ENCODE measurements at regions not wholly inside any gene's neighbourhood (a gene's known extent, or its start where the extent isn't known, plus 50 kb on each side); places are given as distances from the start of the nearest gene placed in this dataset.

- in situ Hi-C loops (cut with MboI; ENCODE audit: low sequenced_read_pairs): no loop called here
Measured at GRCh38 chr5:175195698-175196656, 248.0 kb downstream of the DRD1 start.

DNA sequence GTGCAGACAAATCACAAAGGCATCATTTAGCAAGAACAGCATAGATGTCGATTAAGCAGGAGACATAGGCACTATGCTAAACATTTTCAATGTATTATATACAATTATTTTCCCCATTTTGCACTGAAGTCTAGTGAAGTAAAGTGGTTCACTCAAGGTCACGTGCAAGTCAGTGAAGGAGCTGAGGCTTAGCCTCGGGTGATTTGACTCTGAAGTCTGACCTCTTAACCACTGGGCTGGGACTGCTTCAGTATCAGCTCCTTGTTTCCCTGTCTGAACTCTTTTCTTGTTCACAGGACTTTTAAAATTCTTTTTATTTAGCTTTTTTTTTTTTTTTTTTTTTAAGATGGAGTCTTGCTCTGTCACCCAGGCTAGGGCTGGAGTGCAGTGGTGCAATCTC, 262.7 kb downstream of the DRD1 start:
- in situ Hi-C loops (cut with MboI; ENCODE audit: low sequenced_read_pairs): no loop called here

DNA sequence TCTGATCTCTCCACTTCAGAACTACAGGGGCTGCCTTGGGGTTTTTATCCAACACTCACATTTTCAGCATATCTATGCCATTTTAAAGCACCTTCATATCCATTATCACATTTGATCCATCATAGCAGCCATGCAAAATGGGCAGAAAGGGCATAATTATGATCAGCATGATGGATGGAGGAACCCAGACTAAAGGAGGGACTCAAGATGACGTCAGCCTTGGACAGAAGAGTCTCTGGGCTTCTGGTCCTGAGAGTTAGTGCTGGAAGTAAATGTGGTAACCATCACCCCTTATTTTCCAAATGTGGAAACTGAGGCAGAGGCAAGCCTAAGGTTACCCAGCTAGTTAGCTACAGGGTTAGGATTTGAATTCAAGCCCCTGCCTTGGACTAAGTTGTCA, 273.1 kb downstream of the DRD1 start:
- in situ Hi-C loops (cut with MboI; ENCODE audit: low sequenced_read_pairs): no loop called here

DNA sequence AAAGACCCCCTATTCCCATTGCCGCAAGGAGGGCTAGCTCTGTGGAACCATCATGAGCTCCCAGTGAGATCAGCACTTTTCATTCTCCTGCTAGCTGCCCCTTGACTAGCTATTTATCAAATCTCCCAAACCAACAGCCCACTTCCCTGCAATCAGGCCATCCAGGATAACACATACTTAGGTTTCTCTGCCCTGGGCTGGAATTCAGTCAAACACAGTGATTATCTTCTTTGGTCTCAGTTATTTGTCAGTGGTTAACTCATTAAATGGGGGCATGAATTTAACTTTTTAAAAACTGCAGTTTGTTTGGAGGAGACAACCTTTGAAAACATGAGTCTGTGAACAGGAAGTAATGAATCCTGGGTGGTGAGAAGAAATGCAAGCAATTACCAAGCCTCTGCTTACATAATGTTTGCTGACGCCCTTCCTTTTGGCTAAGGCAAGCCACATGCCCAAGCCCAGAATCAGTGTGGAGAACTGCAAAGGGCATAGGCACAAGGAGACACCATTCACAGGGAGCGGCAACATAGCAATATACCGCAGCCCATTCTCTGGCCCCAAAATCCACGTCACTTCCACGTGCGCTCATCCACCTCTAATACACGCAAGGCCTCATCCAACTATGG, 275.0 kb downstream of the DRD1 start:
- in situ Hi-C loops (cut with MboI; ENCODE audit: low sequenced_read_pairs): no loop called here

DNA sequence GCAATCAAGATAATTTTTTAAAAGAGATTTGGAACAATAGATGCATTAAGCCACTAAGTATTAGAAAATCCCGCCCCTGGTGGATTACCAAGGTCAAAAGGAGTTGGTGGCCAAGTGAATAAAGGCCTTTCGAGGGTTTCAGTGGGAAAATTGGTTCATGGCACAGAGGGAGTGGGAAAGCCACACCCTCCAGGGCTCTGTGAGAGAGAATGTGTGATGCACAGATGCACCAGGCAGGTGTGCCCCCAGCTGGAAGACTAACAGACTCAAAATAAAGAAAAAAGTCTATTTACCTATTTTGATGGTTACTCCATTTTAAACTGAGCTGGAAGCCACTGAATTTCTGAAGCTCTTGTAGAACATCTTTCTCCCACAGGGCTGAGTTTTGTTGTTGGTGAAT, 278.0 kb downstream of the DRD1 start:
- in situ Hi-C loops (cut with MboI; ENCODE audit: low sequenced_read_pairs): no loop called here

GRCh38 chr5:175163586-175164275, 280.3 kb downstream of the DRD1 start:
- in situ Hi-C loops (cut with MboI; ENCODE audit: low sequenced_read_pairs): no loop called here

- in situ Hi-C loops (cut with MboI; ENCODE audit: low sequenced_read_pairs): no loop called here
Measured at GRCh38 chr5:175162036-175162435, 281.9 kb downstream of the DRD1 start.

DNA sequence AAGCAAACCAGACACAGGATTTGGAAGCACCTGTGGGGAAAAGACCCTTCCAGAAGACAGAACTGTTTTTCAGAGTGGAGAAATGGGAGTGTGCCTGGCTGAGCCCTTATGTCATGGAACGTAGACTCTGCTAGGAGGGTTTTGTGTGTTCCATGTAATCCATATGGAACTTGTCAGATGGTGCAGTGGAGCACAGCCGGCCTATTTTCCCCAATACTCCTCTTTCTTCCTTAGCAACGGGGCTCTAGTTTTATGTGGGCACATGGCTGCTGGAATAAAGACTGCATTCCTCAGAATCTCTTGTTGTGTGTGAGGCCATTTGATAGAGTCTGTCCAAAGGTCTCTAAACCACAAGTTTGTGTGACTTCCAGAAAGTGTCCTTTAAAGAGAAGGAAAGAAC, 284.0 kb downstream of the DRD1 start:
- in situ Hi-C loops (cut with MboI; ENCODE audit: low sequenced_read_pairs): no loop called here

DNA sequence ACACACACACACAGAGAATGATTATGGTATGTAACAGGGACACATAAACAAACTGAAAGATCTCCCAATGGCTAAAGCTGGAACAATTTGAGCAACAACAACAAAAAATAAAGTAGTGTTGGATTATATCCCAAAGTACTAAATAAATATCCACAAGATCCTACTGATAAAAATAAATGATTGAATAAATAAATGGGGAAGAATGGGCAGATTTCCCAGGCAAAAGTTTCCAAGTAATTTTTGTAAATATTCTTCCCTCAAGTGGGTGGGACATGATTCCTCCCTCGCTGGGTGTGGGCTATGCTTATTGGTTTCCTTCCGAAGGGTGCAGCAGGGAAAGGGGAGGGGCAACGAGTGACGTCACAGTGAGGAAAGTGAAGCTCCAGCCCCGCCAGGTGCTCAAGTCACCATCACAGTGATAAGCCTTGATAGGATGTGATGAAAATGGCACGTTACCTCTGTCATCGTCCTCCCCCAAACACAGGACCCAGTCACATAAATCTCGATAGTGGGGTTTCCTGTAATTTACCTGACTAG, 295.3 kb downstream of the DRD1 start:
- in situ Hi-C loops (cut with MboI; ENCODE audit: low sequenced_read_pairs): no loop called here

DNA sequence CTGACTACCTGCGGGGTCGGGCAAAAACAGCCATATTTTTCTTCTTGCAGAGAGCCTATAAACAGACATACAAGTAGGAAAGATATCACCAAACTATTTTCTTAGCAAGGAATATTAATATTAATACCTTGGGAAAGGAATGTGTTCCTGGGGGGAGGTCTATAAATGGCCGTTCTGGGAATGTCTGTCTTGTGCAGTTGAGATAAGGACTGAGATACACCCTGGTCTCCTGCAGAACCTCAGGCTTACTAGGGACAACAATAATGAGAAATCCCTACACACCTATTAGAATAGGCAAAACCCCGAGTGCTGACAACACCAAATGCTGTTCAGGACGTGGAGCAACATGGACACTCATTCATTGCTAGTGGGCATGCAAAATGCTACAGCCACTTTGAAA, 297.2 kb downstream of the DRD1 start:
- in situ Hi-C loops (cut with MboI; ENCODE audit: low sequenced_read_pairs): no loop called here

- in situ Hi-C loops (cut with MboI; ENCODE audit: low sequenced_read_pairs): no loop called here
Measured at GRCh38 chr5:175141421-175141820, 302.6 kb downstream of the DRD1 start.

DNA sequence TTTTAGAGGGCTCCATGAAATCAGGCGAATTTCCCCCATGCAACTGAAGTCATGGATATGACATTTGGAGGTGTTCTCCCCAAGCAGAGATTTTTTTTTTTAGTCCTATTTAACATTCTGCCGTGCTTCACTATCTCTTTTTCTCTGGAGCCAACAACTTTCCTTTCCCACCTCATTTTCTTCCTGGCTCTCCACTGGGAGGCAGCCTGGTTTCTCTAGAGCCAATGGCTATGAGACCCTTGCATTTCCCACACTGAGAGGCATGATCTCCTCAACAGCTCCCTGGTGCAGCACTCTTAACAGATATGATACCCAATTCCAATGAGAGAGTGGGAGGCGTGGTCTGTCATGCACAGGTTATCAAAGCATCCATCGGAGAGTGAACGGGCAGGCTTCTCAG, 310.8 kb downstream of the DRD1 start:
- in situ Hi-C loops (cut with MboI; ENCODE audit: low sequenced_read_pairs): no loop called here

- in situ Hi-C loops (cut with MboI; ENCODE audit: low sequenced_read_pairs): no loop called here
Measured at GRCh38 chr5:175131432-175131831, 312.6 kb downstream of the DRD1 start.

DNA sequence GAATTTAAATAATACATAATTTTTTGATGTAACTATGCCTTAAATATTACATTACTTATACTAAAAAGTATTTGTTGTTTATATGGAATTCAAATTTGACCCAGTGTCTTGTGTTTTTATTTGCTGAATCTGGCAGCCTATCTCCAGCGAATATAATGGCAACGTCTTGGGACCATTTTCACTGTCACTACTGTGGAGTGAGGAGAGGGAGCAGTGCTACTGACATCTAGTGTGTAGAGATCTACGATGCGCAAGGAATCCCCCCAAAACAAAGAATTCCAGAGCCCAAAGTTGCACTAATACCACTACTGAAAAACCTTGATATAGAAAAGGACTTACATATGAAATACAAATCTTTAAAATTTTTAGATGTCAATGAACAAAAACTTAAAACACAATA, 314.4 kb downstream of the DRD1 start:
- in situ Hi-C loops (cut with MboI; ENCODE audit: low sequenced_read_pairs): no loop called here

- in situ Hi-C loops (cut with MboI; ENCODE audit: low sequenced_read_pairs): no loop called here
Measured at GRCh38 chr5:175129121-175129520, 314.9 kb downstream of the DRD1 start.

DNA sequence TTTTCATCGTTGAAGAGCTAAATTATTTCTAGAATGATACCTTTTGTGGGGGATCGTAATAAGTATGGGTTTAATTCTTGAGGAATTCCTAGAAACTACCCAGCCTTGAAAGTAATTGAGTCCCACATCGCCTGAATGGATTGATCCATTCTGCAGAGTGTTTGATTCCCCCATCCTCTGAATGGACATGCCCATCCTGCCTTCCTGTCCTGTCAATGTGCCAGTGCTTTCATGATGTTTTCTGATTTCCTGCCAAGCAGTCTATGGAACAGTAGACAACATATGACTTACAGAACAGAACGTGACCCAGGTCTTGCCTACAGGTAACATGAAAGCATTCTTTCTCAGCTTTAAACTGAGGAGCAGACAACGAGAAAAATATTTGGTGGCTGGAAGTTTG, 319.2 kb downstream of the DRD1 start:
- in situ Hi-C loops (cut with MboI; ENCODE audit: low sequenced_read_pairs): no loop called here

DNA sequence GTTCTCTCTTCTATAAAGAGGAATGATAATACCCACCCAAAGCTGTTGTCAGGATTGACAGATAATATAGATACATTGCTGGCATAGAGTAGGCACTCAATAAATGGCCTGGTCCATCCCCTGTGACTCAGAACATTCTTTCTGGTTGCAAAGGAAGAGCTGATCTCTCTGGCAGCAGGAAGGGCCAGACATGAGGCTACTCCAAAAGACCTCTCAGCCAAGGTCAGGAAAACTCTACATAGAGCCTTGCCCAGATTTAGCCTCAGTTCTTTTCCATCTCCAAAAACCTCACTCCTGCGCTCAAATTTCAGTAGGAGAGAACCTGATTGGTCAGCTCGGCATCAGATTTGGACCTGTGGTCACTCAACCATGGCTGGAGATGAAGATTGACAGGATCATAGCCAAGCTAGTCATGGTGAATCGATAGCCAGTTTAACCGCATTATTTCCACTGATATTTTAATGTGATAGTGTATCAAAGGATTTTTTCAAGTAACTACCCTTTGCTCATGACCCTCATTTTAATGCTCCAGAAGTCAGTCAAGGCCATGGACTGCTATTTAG, 319.6 kb downstream of the DRD1 start:
- in situ Hi-C loops (cut with MboI; ENCODE audit: low sequenced_read_pairs): no loop called here

- in situ Hi-C loops (cut with MboI; ENCODE audit: low sequenced_read_pairs): no loop called here
Measured at GRCh38 chr5:175123542-175123941, 320.4 kb downstream of the DRD1 start.

DNA sequence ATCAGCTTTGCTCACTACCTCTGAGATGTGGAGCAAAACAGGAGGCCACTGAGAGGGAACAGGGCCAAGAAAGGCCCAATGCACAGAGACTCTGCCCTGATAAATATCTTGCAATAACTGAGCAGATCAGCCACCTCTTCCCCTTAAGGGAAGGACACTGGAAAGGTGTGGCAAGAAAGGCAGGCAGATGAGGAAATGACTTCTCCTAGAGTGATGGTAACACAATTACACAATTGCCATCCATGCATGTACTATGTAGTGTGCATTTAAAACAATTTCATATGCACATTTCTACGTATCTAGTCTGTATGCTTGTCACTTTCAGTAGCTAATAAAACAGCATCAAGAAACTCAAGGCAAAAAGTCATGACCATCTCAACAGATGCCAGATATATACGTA, 322.5 kb downstream of the DRD1 start:
- in situ Hi-C loops (cut with MboI; ENCODE audit: low sequenced_read_pairs): no loop called here

- in situ Hi-C loops (cut with MboI; ENCODE audit: low sequenced_read_pairs): no loop called here
Measured at GRCh38 chr5:175120412-175120811, 323.6 kb downstream of the DRD1 start.

GRCh38 chr5:175118700-175119309, 325.2 kb downstream of the DRD1 start:
- in situ Hi-C loops (cut with MboI; ENCODE audit: low sequenced_read_pairs): no loop called here
